Mucosa of descending colon (tissue), 3 donors: ENCODE measurements at regions not wholly inside any gene's neighbourhood (a gene's known extent, or its start where the extent isn't known, plus 50 kb on each side); places are given as distances from the start of the nearest gene placed in this dataset.

Experiments used
- ATAC-seq: fragments of 200-7000 bp; cut with Tn5 transposase; one replicate; pipeline ENCODE4 v1.9.1; 2020; ENCODE audit warnings: mild to moderate bottlenecking, moderate library complexity
- DNase-seq, 3 donors: peaks; one replicate each; pipeline ENCODE4 v3.0.0-alpha.2; 2020
- H3K36me3 ChIP-seq: fragments of 200-600 bp; one replicate; pipeline ENCODE4 v1.8.0; 2021; ENCODE audit warnings: low read depth, mild to moderate bottlenecking
- H3K4me1 ChIP-seq: fragments of 200-600 bp; one replicate; pipeline ENCODE4 v1.8.0; 2021; ENCODE audit warnings: low read depth, mild to moderate bottlenecking
- H3K4me3 ChIP-seq: fragments of 200-600 bp; one replicate; pipeline ENCODE4 v1.8.0; 2021; ENCODE audit warnings: mild to moderate bottlenecking
- H3K9me3 ChIP-seq: fragments of 200-600 bp; one replicate; pipeline ENCODE4 v1.8.0; 2021; ENCODE audit warnings: mild to moderate bottlenecking
- CTCF ChIP-seq: fragments of 200-600 bp; IDR thresholded peaks from one replicate; pipeline ENCODE4 v1.8.0; 2022; ENCODE audit warnings: antibody characterized with exemption, mild to moderate bottlenecking
- intact Hi-C, 2 donors: fragments of 100-400 bp; cut with DNase I in 1 of 2; cut with micrococcal nuclease in 1 of 2; formaldehyde crosslinking; loops; one replicate each; pipeline versions ENCODE4 v1.11.0 to v1.11.1; 2022; cut with DNase I, micrococcal nuclease
- donor health status: DM: no; HTN: no; CAD: no; lungs with moderate emphysema.
- donor health status: DM: no; HTN: no; CAD: no.
- donor health status: DM: no; HTN: yes; CAD: no.

- intact Hi-C loops = no loop called here
- no peak for TF ChIP-seq CTCF
- H3K4me3 ChIP-seq = no peak overlapping the region
- no peaks in the 10 kb centered on the region for H3K36me3 ChIP-seq
- no peaks in the 10 kb centered on the region for H3K4me1 ChIP-seq
- ATAC-seq (no peak), DNase-seq (no peak)
- no peaks in the 10 kb centered on the region for H3K9me3 ChIP-seq
Observed at GRCh38 chr9:107761307-107761706, 271.7 kb upstream of the KLF4 start.

- no peaks in the 10 kb centered on the region for H3K9me3 ChIP-seq
- no peak for DNase-seq
- intact Hi-C loops = no loop called here
- peaks cover 3% of the 10 kb centered on the region for H3K4me1 ChIP-seq
- ATAC-seq = peak; percentile 69
- H3K4me3 ChIP-seq = no peak overlapping the region
- TF ChIP-seq CTCF = no peak
- H3K36me3 ChIP-seq = no peaks in the 10 kb centered on the region
Observed at GRCh38 chr9:107760469-107761242, 271.1 kb upstream of the KLF4 start.

- no peak for ATAC-seq
- intact Hi-C loops = loop anchor here in 1 of 2 donors (10.0 kb wide), 1 partner anchor 275 kb away; the partner anchor contains the start of gene KLF4
- Histone ChIP-seq H3K36me3 (no peaks in the 10 kb centered on the region), H3K9me3 (no peaks in the 10 kb centered on the region), H3K4me3 (no peak overlapping the region), H3K4me1 (peaks cover 3% of the 10 kb centered on the region)
- TF ChIP-seq CTCF = no peak
- DNase-seq = no peak
Observed at GRCh38 chr9:107759823-107760166, 270.2 kb upstream of the KLF4 start.

GRCh38 chr9:107759009-107759822 lies 269.6 kb upstream of the KLF4 start:
- ATAC-seq (no peak), DNase-seq (no peak)
- peaks cover 3% of the 10 kb centered on the region for H3K4me1 ChIP-seq
- intact Hi-C loops = loop anchor here in 1 of 2 donors (10.0 kb wide), 1 partner anchor 274 kb away; the partner anchor contains the start of gene KLF4
- TF ChIP-seq CTCF = no peak
- H3K36me3 ChIP-seq = no peaks in the 10 kb centered on the region
- H3K9me3 ChIP-seq = no peaks in the 10 kb centered on the region
- no peak overlapping the region for H3K4me3 ChIP-seq

GRCh38 chr9:107756091-107756490 lies 266.5 kb upstream of the KLF4 start:
- no peak for DNase-seq
- no peaks in the 10 kb centered on the region for H3K36me3 ChIP-seq
- peaks cover 14% of the 10 kb centered on the region for H3K4me1 ChIP-seq
- no peak for TF ChIP-seq CTCF
- intact Hi-C loops = loop anchor here in 1 of 2 donors (10.0 kb wide), 1 partner anchor 271 kb away; the partner anchor contains the start of gene KLF4
- ATAC-seq = no peak
- H3K4me3 ChIP-seq = no peak overlapping the region
- no peaks in the 10 kb centered on the region for H3K9me3 ChIP-seq
